Mucosa of rectum (tissue), 2 donors: ENCODE measurements at regions not wholly inside any gene's neighbourhood (a gene's known extent, or its start where the extent isn't known, plus 50 kb on each side); places are given as distances from the start of the nearest gene placed in this dataset.

Experiments
- H3K27ac ChIP-seq, 2 donors: one replicate each; pipeline ENCODE4 v1.7.0; 2013; ENCODE audit warnings: inconsistent platforms in 2 of 2, low read depth in 2 of 2, low read length in 2 of 2
- H3K27me3 ChIP-seq, 2 donors: one replicate each; pipeline ENCODE4 v1.7.0; 2013; ENCODE audit warnings: low read length in 2 of 2; ENCODE audit not compliant: control insufficient read depth in 2 of 2, insufficient read depth in 2 of 2
- H3K36me3 ChIP-seq, 2 donors: one replicate each; pipeline ENCODE4 v1.7.0; 2013; ENCODE audit warnings: low read length in 2 of 2; ENCODE audit not compliant: control insufficient read depth in 2 of 2, insufficient read depth in 2 of 2
- H3K4me1 ChIP-seq, 2 donors: one replicate each; pipeline ENCODE4 v1.7.0; 2013; ENCODE audit warnings: low read length in 2 of 2, mild to moderate bottlenecking in 1 of 2; ENCODE audit not compliant: control insufficient read depth in 2 of 2, insufficient read depth in 2 of 2
- H3K4me3 ChIP-seq, 2 donors: one replicate each; pipeline ENCODE4 v1.7.0; 2013; ENCODE audit warnings: low read length in 2 of 2
- H3K9ac ChIP-seq, 2 donors: one replicate each; pipeline ENCODE4 v1.7.0; 2013; ENCODE audit warnings: low read length in 2 of 2, low read depth in 1 of 2, mild to moderate bottlenecking in 1 of 2
- H3K9me3 ChIP-seq, 2 donors: one replicate each; pipeline ENCODE4 v1.7.0; 2013; ENCODE audit warnings: low read length in 2 of 2; ENCODE audit not compliant: control insufficient read depth in 2 of 2
- donor health status: healthy.
- donor health status: Normal muscosa, but diverticular disease.

GRCh38 chr18:53941601-53942338 lies 282.7 kb downstream of the MBD2 start:
- no peak overlapping the region for H3K27ac ChIP-seq
- H3K36me3 ChIP-seq: no peaks in the 10 kb centered on the region
- H3K9ac ChIP-seq: no peak overlapping the region
- no peaks in the 10 kb centered on the region for H3K4me1 ChIP-seq
- H3K4me3 ChIP-seq: no peak overlapping the region
- H3K9me3 ChIP-seq: peaks cover 0 to 3% of the 10 kb centered on the region in 2 donors
- no peaks in the 10 kb centered on the region for H3K27me3 ChIP-seq

- no peak overlapping the region for H3K9ac ChIP-seq
- H3K4me1 ChIP-seq: no peaks in the 10 kb centered on the region
- no peaks in the 10 kb centered on the region for H3K9me3 ChIP-seq
- no peak overlapping the region for H3K4me3 ChIP-seq
- H3K36me3 ChIP-seq: no peaks in the 10 kb centered on the region
- H3K27ac ChIP-seq: no peak overlapping the region
- no peaks in the 10 kb centered on the region for H3K27me3 ChIP-seq
Observed at GRCh38 chr18:53937037-53937436, 287.4 kb downstream of the MBD2 start.

GRCh38 chr18:53935803-53936202 lies 288.7 kb downstream of the MBD2 start:
- Histone ChIP-seq H3K27ac (no peak overlapping the region), H3K27me3 (no peaks in the 10 kb centered on the region)

GRCh38 chr18:53935399-53935798 lies 289.1 kb downstream of the MBD2 start:
- Histone ChIP-seq H3K27me3 (no peaks in the 10 kb centered on the region), H3K27ac (no peak overlapping the region), H3K9ac (no peak overlapping the region), H3K9me3 (no peaks in the 10 kb centered on the region), H3K4me3 (no peak overlapping the region), H3K4me1 (no peaks in the 10 kb centered on the region), H3K36me3 (no peaks in the 10 kb centered on the region)

More at GRCh38 chr18:53935803-53936202, 288.7 kb downstream of the MBD2 start:
- no peak overlapping the region for H3K9ac ChIP-seq
- H3K4me1 ChIP-seq: no peaks in the 10 kb centered on the region
- H3K9me3 ChIP-seq: no peaks in the 10 kb centered on the region
- H3K36me3 ChIP-seq: no peaks in the 10 kb centered on the region
- H3K4me3 ChIP-seq: no peak overlapping the region

- Histone ChIP-seq H3K27me3 (no peaks in the 10 kb centered on the region), H3K4me1 (no peaks in the 10 kb centered on the region), H3K4me3 (no peak overlapping the region), H3K27ac (no peak overlapping the region), H3K9me3 (no peaks in the 10 kb centered on the region), H3K9ac (no peak overlapping the region), H3K36me3 (no peaks in the 10 kb centered on the region)
Observed at GRCh38 chr18:53920312-53921075, 304.0 kb downstream of the MBD2 start.

- Histone ChIP-seq H3K4me3 (no peak overlapping the region), H3K9ac (no peak overlapping the region), H3K27me3 (no peaks in the 10 kb centered on the region), H3K4me1 (no peaks in the 10 kb centered on the region), H3K9me3 (no peaks in the 10 kb centered on the region), H3K36me3 (no peaks in the 10 kb centered on the region), H3K27ac (no peak overlapping the region)
Observed at GRCh38 chr18:53918091-53918490, 306.4 kb downstream of the MBD2 start.

- no peaks in the 10 kb centered on the region for H3K9me3 ChIP-seq
- no peaks in the 10 kb centered on the region for H3K27me3 ChIP-seq
- no peak overlapping the region for H3K4me3 ChIP-seq
- H3K36me3 ChIP-seq: no peaks in the 10 kb centered on the region
- no peaks in the 10 kb centered on the region for H3K4me1 ChIP-seq
- H3K9ac ChIP-seq: no peak overlapping the region
- no peak overlapping the region for H3K27ac ChIP-seq
Observed at GRCh38 chr18:53911200-53911599, 313.3 kb downstream of the MBD2 start.

- Histone ChIP-seq H3K27me3 (no peaks in the 10 kb centered on the region), H3K9ac (no peak overlapping the region), H3K36me3 (no peaks in the 10 kb centered on the region), H3K4me1 (no peaks in the 10 kb centered on the region), H3K4me3 (no peak overlapping the region), H3K9me3 (no peaks in the 10 kb centered on the region), H3K27ac (no peak overlapping the region)
Observed at GRCh38 chr18:53909668-53910067, 314.8 kb downstream of the MBD2 start.

- H3K9me3 ChIP-seq: no peaks in the 10 kb centered on the region
- no peaks in the 10 kb centered on the region for H3K36me3 ChIP-seq
- no peak overlapping the region for H3K27ac ChIP-seq
- H3K27me3 ChIP-seq: no peaks in the 10 kb centered on the region
- no peaks in the 10 kb centered on the region for H3K4me1 ChIP-seq
- H3K4me3 ChIP-seq: no peak overlapping the region
- H3K9ac ChIP-seq: no peak overlapping the region
Observed at GRCh38 chr18:53907921-53908320, 316.5 kb downstream of the MBD2 start.

- Histone ChIP-seq H3K27me3 (no peaks in the 10 kb centered on the region), H3K9me3 (no peaks in the 10 kb centered on the region), H3K27ac (no peak overlapping the region), H3K36me3 (no peaks in the 10 kb centered on the region), H3K4me3 (no peak overlapping the region), H3K9ac (no peak overlapping the region), H3K4me1 (no peaks in the 10 kb centered on the region)
Observed at GRCh38 chr18:53906681-53907080, 317.8 kb downstream of the MBD2 start.
